Spleen (tissue), 7 donors: ENCODE measurements at regions not wholly inside any gene's neighbourhood (a gene's known extent, or its start where the extent isn't known, plus 50 kb on each side); places are given as distances from the start of the nearest gene placed in this dataset.

Source experiments
- CTCF ChIP-seq, 11 experiments: fragments of 200-600 bp in 7 of 11; fragments of 450-650 bp in 4 of 11; sonication (generic) in 4 of 11; IDR thresholded peaks in 8 of 11; conservative IDR thresholded peaks in 3 of 11; 1 replicate in 7 of 11; 2 replicates in 4 of 11; pipeline versions ENCODE4 v1.4.0 to v1.8.0; 2016 to 2021; ENCODE audit warnings: antibody characterized with exemption in 11 of 11, inconsistent platforms in 4 of 11, mild to moderate bottlenecking in 1 of 11
- POLR2AphosphoS5 ChIP-seq, 3 donors: sonication (generic); formaldehyde crosslinking; IDR thresholded peaks; one replicate each; pipeline ENCODE4 v1.5.1; 2017; ENCODE audit warnings: antibody characterized with exemption in 3 of 3
- donor health status: DM: no; HTN: no; CAD: no; lungs with moderate emphysema.
- donor health status: DM: no; HTN: no; CAD: no.
- donor health status: DM: no; HTN: no; CAD: no.

DNA sequence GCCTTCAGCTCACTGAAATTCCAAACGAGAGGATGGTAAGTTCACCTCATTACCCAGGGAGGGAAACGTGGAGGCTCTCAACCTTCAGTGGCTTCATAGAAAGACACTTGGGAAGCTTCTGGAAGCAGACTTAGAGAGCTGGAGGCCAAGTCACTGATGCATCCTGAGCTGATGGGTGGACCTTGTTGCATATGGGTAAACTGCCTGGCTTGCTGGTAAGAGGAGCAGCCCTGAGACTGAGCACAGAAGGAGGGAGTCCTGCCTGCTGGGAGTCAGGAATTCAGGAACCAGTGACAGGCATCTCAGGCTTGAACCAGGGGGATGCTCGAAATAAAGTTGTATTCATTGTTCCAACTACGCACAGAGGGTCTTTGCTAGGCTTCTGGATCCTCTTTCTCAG lies 66.5 kb upstream of the NPAS2 start:
- TF ChIP-seq POLR2AphosphoS5 (IDR thresholded peaks at IDR 0.05), result no peak
- no peak for TF ChIP-seq CTCF (IDR thresholded peaks at IDR 0.05 in 8 of 11, conservative IDR thresholded peaks at IDR 0.05 in 3 of 11)
